ENCODE measurements at regions not wholly inside any gene's neighbourhood (a gene's known extent, or its start where the extent isn't known, plus 50 kb on each side); places are given as distances from the start of the nearest gene placed in this dataset.

GRCh38 chr1:187326557-187326956, 497.8 kb downstream of the PLA2G4A start:
- H3K27me3 Mint-ChIP-seq (ENCODE audit: insufficient read depth, low read depth, poor library complexity), result no peaks in the 10 kb centered on the region
- Histone ChIP-seq H3K27me3 (ENCODE audit: insufficient read depth) (no peaks in the 10 kb centered on the region), H3K9me2 (ENCODE audit: insufficient read depth) (peaks cover 3% of the 10 kb centered on the region; the same call in 1 of the 2 replicates), H3F3A (replicated peaks; ENCODE audit: low read depth) (no peaks in the 10 kb centered on the region), H3K36me3 (ENCODE audit: insufficient read depth) (no peaks in the 10 kb centered on the region), H3K27ac (ENCODE audit: low read depth) (no peak overlapping the region), H3K4me1 (ENCODE audit: insufficient read depth) (no peaks in the 10 kb centered on the region), H4K20me1 (replicated peaks; ENCODE audit: insufficient read depth) (no peaks in the 10 kb centered on the region), H3K4me3 (no peak overlapping the region), H2AFZ (no peak overlapping the region), H3K79me2 (replicated peaks; ENCODE audit: insufficient read depth) (no peaks in the 10 kb centered on the region), H3K4me2 (no peak overlapping the region)
- H3K4me1 Mint-ChIP-seq, result no peaks in the 10 kb centered on the region
- DNase-seq (ENCODE audit: low spot score) (no peak), ATAC-seq (no peak)
- H3K27ac Mint-ChIP-seq, result no peak overlapping the region
- H3K4me3 Mint-ChIP-seq, result no peak overlapping the region
- TF ChIP-seq ZNF114 (CRISPR knock-in tag; IDR thresholded peaks at IDR 0.05) (no peak), EZH2phosphoT487 (IDR thresholded peaks at IDR 0.05; ENCODE audit: unreplicated experiment) (no peak), ZNF462 (CRISPR knock-in tag; IDR thresholded peaks at IDR 0.05) (no peak), ZNF331 (CRISPR knock-in tag; IDR thresholded peaks at IDR 0.05; ENCODE audit: low read depth) (no peak), JUNB (IDR thresholded peaks at IDR 0.05; ENCODE audit: unreplicated experiment) (no peak), REST (IDR thresholded peaks at IDR 0.05; ENCODE audit: unreplicated experiment) (no peak), ETS1 (IDR thresholded peaks at IDR 0.05) (no peak), EZH2 (IDR thresholded peaks at IDR 0.05; ENCODE audit: low read depth, unreplicated experiment) (no peak), POLR2AphosphoS5 (IDR thresholded peaks at IDR 0.05; ENCODE audit: low read depth) (no peak), NANOG (IDR thresholded peaks at IDR 0.05; ENCODE audit: borderline replicate concordance) (no peak), CREB1 (CRISPR knock-in tag; IDR thresholded peaks at IDR 0.05; ENCODE audit: low read depth) (no peak), STAT1 (IDR thresholded peaks at IDR 0.05; ENCODE audit: unreplicated experiment) (no peak), CTCF (conservative IDR thresholded peaks at IDR 0.05; ENCODE audit: low read depth in 2 of 2) (no peak)
- no peaks in the 10 kb centered on the region for H3K36me3 Mint-ChIP-seq (ENCODE audit: low read depth)
- no peaks in the 10 kb centered on the region for H3K9me3 Mint-ChIP-seq

Data from GM23338 (cell line).